ENCODE measurements at regions not wholly inside any gene's neighbourhood (a gene's known extent, or its start where the extent isn't known, plus 50 kb on each side); places are given as distances from the start of the nearest gene placed in this dataset.

- TF ChIP-seq, protein P1, sequence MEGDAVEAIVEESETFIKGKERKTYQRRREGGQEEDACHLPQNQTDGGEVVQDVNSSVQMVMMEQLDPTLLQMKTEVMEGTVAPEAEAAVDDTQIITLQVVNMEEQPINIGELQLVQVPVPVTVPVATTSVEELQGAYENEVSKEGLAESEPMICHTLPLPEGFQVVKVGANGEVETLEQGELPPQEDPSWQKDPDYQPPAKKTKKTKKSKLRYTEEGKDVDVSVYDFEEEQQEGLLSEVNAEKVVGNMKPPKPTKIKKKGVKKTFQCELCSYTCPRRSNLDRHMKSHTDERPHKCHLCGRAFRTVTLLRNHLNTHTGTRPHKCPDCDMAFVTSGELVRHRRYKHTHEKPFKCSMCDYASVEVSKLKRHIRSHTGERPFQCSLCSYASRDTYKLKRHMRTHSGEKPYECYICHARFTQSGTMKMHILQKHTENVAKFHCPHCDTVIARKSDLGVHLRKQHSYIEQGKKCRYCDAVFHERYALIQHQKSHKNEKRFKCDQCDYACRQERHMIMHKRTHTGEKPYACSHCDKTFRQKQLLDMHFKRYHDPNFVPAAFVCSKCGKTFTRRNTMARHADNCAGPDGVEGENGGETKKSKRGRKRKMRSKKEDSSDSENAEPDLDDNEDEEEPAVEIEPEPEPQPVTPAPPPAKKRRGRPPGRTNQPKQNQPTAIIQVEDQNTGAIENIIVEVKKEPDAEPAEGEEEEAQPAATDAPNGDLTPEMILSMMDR (IDR thresholded peaks at IDR 0.05; ENCODE audit: extremely low read depth, insufficient read depth, missing control alignments) = no peak
- in situ Hi-C loops (cut with MboI; ENCODE audit: low pct_unique_long_range_greater_than_20kb, low sequenced_read_pairs, unreplicated experiment) = no loop called here
- no peak for DNase-seq (ENCODE audit: low spot score)
Observed at GRCh38 chr7:120089968-120090367, 183.0 kb upstream of the KCND2 start.

GRCh38 chr7:120091807-120092206 is 181.2 kb upstream of the KCND2 start:
- TF ChIP-seq, protein P1 (IDR thresholded peaks at IDR 0.05; ENCODE audit: extremely low read depth, insufficient read depth, missing control alignments) = no peak
- DNase-seq (ENCODE audit: low spot score) = no peak
- in situ Hi-C loops (cut with MboI; ENCODE audit: low pct_unique_long_range_greater_than_20kb, low sequenced_read_pairs, unreplicated experiment) = no loop called here

DNA sequence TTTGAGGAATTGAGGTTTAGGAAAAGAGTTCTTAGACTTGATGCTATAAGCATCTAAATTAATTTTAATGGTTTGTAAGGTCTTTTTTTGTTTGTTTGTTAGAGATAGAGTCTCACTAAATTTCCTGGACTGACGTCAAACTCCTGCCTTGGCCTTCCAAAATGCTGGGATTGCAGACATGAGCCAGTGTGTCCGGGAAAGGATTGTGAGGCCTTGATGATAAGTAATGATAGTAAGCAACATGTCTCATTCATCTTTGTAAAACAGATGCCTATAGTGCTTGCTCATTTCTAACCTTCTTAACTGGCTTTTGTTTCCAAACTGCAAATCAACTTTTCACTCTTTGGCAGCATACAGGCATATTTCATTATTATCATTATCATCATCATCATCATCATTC is 176.0 kb upstream of the KCND2 start:
- DNase-seq (ENCODE audit: low spot score) = no peak
- in situ Hi-C loops (cut with MboI; ENCODE audit: low pct_unique_long_range_greater_than_20kb, low sequenced_read_pairs, unreplicated experiment) = no loop called here
- TF ChIP-seq, protein P1 (IDR thresholded peaks at IDR 0.05; ENCODE audit: extremely low read depth, insufficient read depth, missing control alignments) = no peak

DNA sequence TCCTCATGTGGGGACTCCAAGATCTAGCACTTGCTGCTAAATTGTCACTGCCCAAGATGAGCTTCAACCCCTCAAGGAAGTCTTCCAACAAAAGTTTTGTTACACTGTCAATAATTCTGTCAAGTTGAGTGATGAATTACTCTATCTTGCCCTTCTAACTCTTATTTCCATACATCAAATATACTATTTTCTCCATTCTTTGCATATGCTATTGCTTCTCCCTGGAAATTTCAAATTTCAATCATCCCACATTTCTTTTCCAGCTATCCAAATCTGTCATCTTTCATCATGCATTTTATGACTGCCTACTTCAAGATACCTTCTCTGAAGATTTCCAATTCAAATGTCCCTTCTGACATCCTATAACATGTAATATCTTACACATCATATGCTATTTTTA is 175.2 kb upstream of the KCND2 start:
- DNase-seq (ENCODE audit: low spot score) = no peak
- TF ChIP-seq, protein P1 (IDR thresholded peaks at IDR 0.05; ENCODE audit: extremely low read depth, insufficient read depth, missing control alignments) = no peak
- in situ Hi-C loops (cut with MboI; ENCODE audit: low pct_unique_long_range_greater_than_20kb, low sequenced_read_pairs, unreplicated experiment) = no loop called here

DNA sequence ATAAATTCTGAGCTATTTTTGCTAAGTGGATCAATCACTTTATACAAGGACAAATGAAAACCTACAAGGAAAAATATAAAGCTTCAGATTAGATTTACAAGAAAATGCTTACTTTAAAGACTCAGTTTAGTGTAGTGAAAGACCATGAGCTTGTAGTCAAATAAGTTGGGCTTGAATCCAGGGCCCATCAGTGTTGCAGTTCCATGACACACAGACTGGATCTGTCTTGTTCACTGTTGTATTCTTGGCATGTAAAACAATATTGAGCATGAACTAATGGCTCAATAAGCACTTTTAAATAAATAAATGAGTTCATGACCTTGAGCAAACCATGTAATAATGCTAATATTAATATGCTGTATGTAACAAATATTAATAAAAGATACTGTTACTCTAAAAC is 164.6 kb upstream of the KCND2 start:
- TF ChIP-seq, protein P1 (IDR thresholded peaks at IDR 0.05; ENCODE audit: extremely low read depth, insufficient read depth, missing control alignments) = no peak
- in situ Hi-C loops (cut with MboI; ENCODE audit: low pct_unique_long_range_greater_than_20kb, low sequenced_read_pairs, unreplicated experiment) = no loop called here
- no peak for DNase-seq (ENCODE audit: low spot score)

DNA sequence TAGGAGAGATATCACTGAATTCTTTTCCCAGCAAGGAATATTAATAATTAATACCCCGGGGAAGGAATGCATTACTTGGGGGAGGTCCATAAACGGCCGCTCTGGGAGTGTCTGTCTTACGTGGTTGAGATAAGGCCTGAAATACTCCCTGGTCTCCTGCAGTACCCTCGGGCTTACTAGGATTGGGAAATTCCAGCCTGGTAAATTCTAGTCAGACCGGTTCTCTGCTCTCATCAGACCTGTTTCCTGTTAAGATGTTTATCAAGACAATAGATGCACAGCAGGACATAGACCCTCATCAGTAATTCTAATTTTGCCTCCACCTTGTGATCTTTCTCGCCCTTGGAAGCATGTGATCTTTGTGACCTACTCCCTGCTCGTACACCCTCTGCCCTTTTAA is 162.8 kb upstream of the KCND2 start:
- TF ChIP-seq, protein P1 (IDR thresholded peaks at IDR 0.05; ENCODE audit: extremely low read depth, insufficient read depth, missing control alignments) = no peak
- no peak for DNase-seq (ENCODE audit: low spot score)
- in situ Hi-C loops (cut with MboI; ENCODE audit: low pct_unique_long_range_greater_than_20kb, low sequenced_read_pairs, unreplicated experiment) = no loop called here

GRCh38 chr7:120114626-120115025 is 158.3 kb upstream of the KCND2 start:
- in situ Hi-C loops (cut with MboI; ENCODE audit: low pct_unique_long_range_greater_than_20kb, low sequenced_read_pairs, unreplicated experiment) = no loop called here
- DNase-seq (ENCODE audit: low spot score) = no peak
- TF ChIP-seq, protein P1 (IDR thresholded peaks at IDR 0.05; ENCODE audit: extremely low read depth, insufficient read depth, missing control alignments) = no peak

Measured in GM13977 (cell line).